ENCODE measurements at regions not wholly inside any gene's neighbourhood (a gene's known extent, or its start where the extent isn't known, plus 50 kb on each side); places are given as distances from the start of the nearest gene placed in this dataset.

GRCh38 chr4:111282035-111282434, 659.2 kb upstream of the PITX2 start:
- Histone ChIP-seq H3K27ac (ENCODE audit: low read length) (no peak overlapping the region), H3K36me3 (ENCODE audit: control insufficient read depth, insufficient read depth, low read length) (no peaks in the 10 kb centered on the region), H3K27me3 (ENCODE audit: control insufficient read depth, insufficient read depth, low read length) (no peaks in the 10 kb centered on the region), H3K4me1 (ENCODE audit: control insufficient read depth, insufficient read depth, low read length) (no peaks in the 10 kb centered on the region), H3K4me3 (ENCODE audit: low read depth in 2 of 2, low read length in 2 of 2) (no peak overlapping the region), H3K9me3 (ENCODE audit: control insufficient read depth, insufficient read depth, low read depth, low read length) (no peaks in the 10 kb centered on the region)
- CTCF ChIA-PET = no interaction called here
- POLR2A ChIA-PET = no interaction called here
- in situ Hi-C loops (cut with HindIII; ENCODE audit: low pct_unique_long_range_greater_than_20kb, low sequenced_read_pairs) (no loop called here), intact Hi-C loops (cut with micrococcal nuclease; ENCODE audit: unreplicated experiment) (loop anchor here (5.0 kb wide), 1 partner anchor 650 kb away; no protein-coding TSS in a partner anchor)
- DNase-seq (ENCODE audit: low read depth, low spot score) (no peak), ATAC-seq (no peak)
- no peak for TF ChIP-seq REST (IDR thresholded peaks at IDR 0.05; ENCODE audit: insufficient read depth in 1 of 2, low read depth in 2 of 2, low read length in 1 of 2)
- no peak for TF ChIP-seq SIN3A (IDR thresholded peaks at IDR 0.05; ENCODE audit: borderline replicate concordance, insufficient read depth, low read depth, low read length)
- BruUV-seq (replicated peaks) = no TSS peak

DNA sequence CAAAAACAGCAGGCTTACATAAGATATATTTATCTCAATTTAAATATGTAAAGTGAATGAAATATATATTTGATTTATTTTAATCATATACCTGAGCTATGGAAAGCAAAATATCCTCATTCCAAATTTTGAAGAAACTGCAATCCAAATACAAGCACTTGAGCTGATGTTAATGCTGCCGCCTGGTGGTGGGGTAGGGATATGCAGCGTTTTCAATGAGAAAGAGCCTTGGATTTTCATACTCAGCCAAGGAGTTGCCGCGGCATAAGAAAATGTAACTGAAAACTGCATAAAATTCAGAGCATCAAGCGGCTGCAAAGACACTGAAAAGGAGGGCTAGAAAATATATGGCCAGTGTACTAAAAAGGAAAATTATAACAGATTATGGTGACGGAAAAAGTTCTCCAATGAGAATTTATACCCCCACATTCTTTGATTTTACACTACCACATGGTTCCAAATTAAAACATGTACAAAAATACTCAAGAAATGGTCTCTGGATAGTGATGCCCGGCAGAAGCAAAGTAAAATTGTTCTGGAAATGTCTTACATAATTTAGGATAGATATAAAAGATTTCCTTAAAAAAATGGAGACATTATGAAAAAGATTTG, 660.3 kb upstream of the PITX2 start:
- intact Hi-C loops (cut with micrococcal nuclease; ENCODE audit: unreplicated experiment) = loop anchor here (5.0 kb wide), 1 partner anchor 651 kb away; no protein-coding TSS in a partner anchor
- no peaks in the 10 kb centered on the region for H3K27me3 ChIP-seq (ENCODE audit: control insufficient read depth, insufficient read depth, low read length)
- DNase-seq (ENCODE audit: low read depth, low spot score) = peak; percentile 39
- no peak overlapping the region for H3K4me3 ChIP-seq (ENCODE audit: low read depth in 2 of 2, low read length in 2 of 2)
- ChIA-PET CTCF (no interaction called here), POLR2A (no interaction called here)
- H3K27ac ChIP-seq (ENCODE audit: low read length) = no peak overlapping the region
- no peak for ATAC-seq
- TF ChIP-seq CTCF (IDR thresholded peaks at IDR 0.05) = peak; percentile 85
- TF ChIP-seq REST (IDR thresholded peaks at IDR 0.05; ENCODE audit: insufficient read depth in 1 of 2, low read depth in 2 of 2, low read length in 1 of 2) = no peak
- no peak for TF ChIP-seq TCF7L2 (IDR thresholded peaks at IDR 0.05; ENCODE audit: low read depth, low read length)
- TF ChIP-seq POLR2AphosphoS5 (IDR thresholded peaks at IDR 0.05; ENCODE audit: low read depth, low read length) = no peak
- TF ChIP-seq SIN3A (IDR thresholded peaks at IDR 0.05; ENCODE audit: borderline replicate concordance, insufficient read depth, low read depth, low read length) = no peak
- BruUV-seq (replicated peaks) = no TSS peak
- H3K9me3 ChIP-seq (ENCODE audit: control insufficient read depth, insufficient read depth, low read depth, low read length) = no peaks in the 10 kb centered on the region
- in situ Hi-C loops (cut with HindIII; ENCODE audit: low pct_unique_long_range_greater_than_20kb, low sequenced_read_pairs) = no loop called here
- H3K4me1 ChIP-seq (ENCODE audit: control insufficient read depth, insufficient read depth, low read length) = no peaks in the 10 kb centered on the region
- no peaks in the 10 kb centered on the region for H3K36me3 ChIP-seq (ENCODE audit: control insufficient read depth, insufficient read depth, low read length)
